Loucy (cell line): ENCODE measurements at regions not wholly inside any gene's neighbourhood (a gene's known extent, or its start where the extent isn't known, plus 50 kb on each side); places are given as distances from the start of the nearest gene placed in this dataset.

ENCODE experiments used
- EZH2phosphoT487 ChIP-seq: fragments of 200-600 bp; IDR thresholded peaks from 2 replicates; pipeline ENCODE4 v1.6.1; 2018; ENCODE audit warnings: antibody characterized with exemption, mild to moderate bottlenecking, moderate library complexity, borderline replicate concordance
- TF ChIP-seq, protein P1 (sequence below): fragments of 200-600 bp; sonication (generic); conservative IDR thresholded peaks from 2 replicates; pipeline ENCODE4 v1.5.1; 2014; ENCODE audit warnings: mild to moderate bottlenecking, antibody characterized with exemption, low read length

DNA sequence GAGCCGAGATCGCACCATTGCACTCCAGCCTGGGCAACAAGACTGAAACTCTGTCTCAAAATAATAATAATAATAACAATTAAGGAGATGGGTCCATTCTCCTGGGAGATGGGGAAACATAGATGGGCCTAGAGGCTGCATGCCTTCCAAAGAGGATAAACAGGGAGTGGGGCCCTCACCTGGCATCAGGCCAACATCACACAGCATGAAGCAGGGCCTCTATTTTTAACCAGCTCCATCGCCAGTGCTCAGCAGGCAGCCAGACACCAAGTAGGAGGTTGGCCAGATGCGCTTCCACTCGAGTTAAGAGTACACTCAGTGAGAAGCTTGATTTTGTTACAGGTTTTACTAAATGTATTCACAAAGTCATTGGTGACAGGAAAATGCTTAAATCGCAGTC, 352.0 kb downstream of the RRAGC start:
- TF ChIP-seq, protein P1, sequence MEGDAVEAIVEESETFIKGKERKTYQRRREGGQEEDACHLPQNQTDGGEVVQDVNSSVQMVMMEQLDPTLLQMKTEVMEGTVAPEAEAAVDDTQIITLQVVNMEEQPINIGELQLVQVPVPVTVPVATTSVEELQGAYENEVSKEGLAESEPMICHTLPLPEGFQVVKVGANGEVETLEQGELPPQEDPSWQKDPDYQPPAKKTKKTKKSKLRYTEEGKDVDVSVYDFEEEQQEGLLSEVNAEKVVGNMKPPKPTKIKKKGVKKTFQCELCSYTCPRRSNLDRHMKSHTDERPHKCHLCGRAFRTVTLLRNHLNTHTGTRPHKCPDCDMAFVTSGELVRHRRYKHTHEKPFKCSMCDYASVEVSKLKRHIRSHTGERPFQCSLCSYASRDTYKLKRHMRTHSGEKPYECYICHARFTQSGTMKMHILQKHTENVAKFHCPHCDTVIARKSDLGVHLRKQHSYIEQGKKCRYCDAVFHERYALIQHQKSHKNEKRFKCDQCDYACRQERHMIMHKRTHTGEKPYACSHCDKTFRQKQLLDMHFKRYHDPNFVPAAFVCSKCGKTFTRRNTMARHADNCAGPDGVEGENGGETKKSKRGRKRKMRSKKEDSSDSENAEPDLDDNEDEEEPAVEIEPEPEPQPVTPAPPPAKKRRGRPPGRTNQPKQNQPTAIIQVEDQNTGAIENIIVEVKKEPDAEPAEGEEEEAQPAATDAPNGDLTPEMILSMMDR, result no peak
- TF ChIP-seq EZH2phosphoT487, result no peak
